ENCODE measurements at regions not wholly inside any gene's neighbourhood (a gene's known extent, or its start where the extent isn't known, plus 50 kb on each side); places are given as distances from the start of the nearest gene placed in this dataset.

GRCh38 chr12:59928416-59928815 is 332.6 kb downstream of the SLC16A7 start:
- DNase-seq (ENCODE audit: low read depth): no peak

GRCh38 chr12:59929110-59929509 is 333.3 kb downstream of the SLC16A7 start:
- DNase-seq (ENCODE audit: low read depth): peak; percentile 82

- DNase-seq (ENCODE audit: low read depth): no peak
Measured at GRCh38 chr12:59934486-59934885, 338.7 kb downstream of the SLC16A7 start.

- DNase-seq (ENCODE audit: low read depth): no peak
Measured at GRCh38 chr12:59936534-59936933, 340.7 kb downstream of the SLC16A7 start.

GRCh38 chr12:59937148-59937547 is 341.3 kb downstream of the SLC16A7 start:
- DNase-seq (ENCODE audit: low read depth): peak; percentile 6

GRCh38 chr12:59938190-59938962 is 342.5 kb downstream of the SLC16A7 start:
- no peak for DNase-seq (ENCODE audit: low read depth)

- DNase-seq (ENCODE audit: low read depth): no peak
Measured at GRCh38 chr12:59940631-59941342, 345.0 kb downstream of the SLC16A7 start.

- DNase-seq (ENCODE audit: low read depth): no peak
Measured at GRCh38 chr12:59941461-59941860, 345.6 kb downstream of the SLC16A7 start.

GRCh38 chr12:59944177-59944576 is 348.3 kb downstream of the SLC16A7 start:
- DNase-seq (ENCODE audit: low read depth): no peak

GRCh38 chr12:59946635-59947034 is 350.8 kb downstream of the SLC16A7 start:
- DNase-seq (ENCODE audit: low read depth): no peak

GRCh38 chr12:59963546-59963945 is 367.7 kb downstream of the SLC16A7 start:
- no peak for DNase-seq (ENCODE audit: low read depth)

- DNase-seq (ENCODE audit: low read depth): peak; percentile 84
Measured at GRCh38 chr12:59972905-59973304, 377.1 kb downstream of the SLC16A7 start.

- peak; percentile 84 for DNase-seq (ENCODE audit: low read depth)
Measured at GRCh38 chr12:59973515-59973914, 377.7 kb downstream of the SLC16A7 start.

GRCh38 chr12:59977779-59978178 is 381.9 kb downstream of the SLC16A7 start:
- no peak for DNase-seq (ENCODE audit: low read depth)

- no peak for DNase-seq (ENCODE audit: low read depth)
Measured at GRCh38 chr12:59980476-59980875, 384.6 kb downstream of the SLC16A7 start.

GRCh38 chr12:59999291-59999690 is 403.5 kb downstream of the SLC16A7 start:
- no peak for DNase-seq (ENCODE audit: low read depth)

GRCh38 chr12:60010486-60010885 is 414.7 kb downstream of the SLC16A7 start:
- no peak for DNase-seq (ENCODE audit: low read depth)

- DNase-seq (ENCODE audit: low read depth): no peak
Measured at GRCh38 chr12:60012659-60013058, 416.8 kb downstream of the SLC16A7 start.

GRCh38 chr12:60014436-60014835 is 418.6 kb downstream of the SLC16A7 start:
- no peak for DNase-seq (ENCODE audit: low read depth)

- DNase-seq (ENCODE audit: low read depth): no peak
Measured at GRCh38 chr12:60020068-60020467, 424.2 kb downstream of the SLC16A7 start.

GRCh38 chr12:60021235-60021634 is 425.4 kb downstream of the SLC16A7 start:
- no peak for DNase-seq (ENCODE audit: low read depth)

GRCh38 chr12:60027266-60027665 is 431.4 kb downstream of the SLC16A7 start:
- DNase-seq (ENCODE audit: low read depth): no peak

GRCh38 chr12:60034147-60034546 is 438.3 kb downstream of the SLC16A7 start:
- DNase-seq (ENCODE audit: low read depth): no peak

- DNase-seq (ENCODE audit: low read depth): peak; percentile 15
Measured at GRCh38 chr12:60035835-60036234, 440.0 kb downstream of the SLC16A7 start.

Measured in amniotic epithelial cell (primary cell).